Fibroblast of villous mesenchyme (primary cell): ENCODE measurements at regions not wholly inside any gene's neighbourhood (a gene's known extent, or its start where the extent isn't known, plus 50 kb on each side); places are given as distances from the start of the nearest gene placed in this dataset.

ENCODE experiments used
- DNase-seq: peaks from one replicate; pipeline ENCODE4 v3.0.0-alpha.2; 2010; ENCODE audit warnings: low read depth
- H3K4me3 ChIP-seq: 2 replicates; pipeline ENCODE4 v1.5.1; 2011; ENCODE audit warnings: low read depth, mild to moderate bottlenecking, low read length
- CTCF ChIP-seq: IDR thresholded peaks from 2 replicates; pipeline ENCODE4 v1.5.1; 2012; ENCODE audit warnings: low read depth, mild to moderate bottlenecking, low read length; ENCODE audit not compliant: insufficient read depth

GRCh38 chr9:28342815-28343338 is 769.6 kb upstream of the C9orf72 start:
- no peak overlapping the region for H3K4me3 ChIP-seq
- DNase-seq: no peak
- no peak for TF ChIP-seq CTCF

GRCh38 chr9:28363151-28363562 is 789.9 kb upstream of the C9orf72 start:
- no peak for TF ChIP-seq CTCF
- H3K4me3 ChIP-seq: no peak overlapping the region
- no peak for DNase-seq

- TF ChIP-seq CTCF: no peak
- H3K4me3 ChIP-seq: no peak overlapping the region
- DNase-seq: no peak
Measured at GRCh38 chr9:28365020-28365640, 791.8 kb upstream of the C9orf72 start.

- no peak for TF ChIP-seq CTCF
- no peak for DNase-seq
- no peak overlapping the region for H3K4me3 ChIP-seq
Measured at GRCh38 chr9:28365728-28366127, 792.4 kb upstream of the C9orf72 start.

GRCh38 chr9:28378231-28378630 is 805.0 kb upstream of the C9orf72 start:
- H3K4me3 ChIP-seq: no peak overlapping the region
- TF ChIP-seq CTCF: no peak
- DNase-seq: peak; percentile 51

- DNase-seq: no peak
- H3K4me3 ChIP-seq: no peak overlapping the region
- no peak for TF ChIP-seq CTCF
Measured at GRCh38 chr9:28379082-28379481, 805.8 kb upstream of the C9orf72 start.

- DNase-seq: no peak
- no peak for TF ChIP-seq CTCF
- H3K4me3 ChIP-seq: no peak overlapping the region
Measured at GRCh38 chr9:28389411-28389810, 816.1 kb upstream of the C9orf72 start.
